HG02623 (cell line): ENCODE measurements at regions not wholly inside any gene's neighbourhood (a gene's known extent, or its start where the extent isn't known, plus 50 kb on each side); places are given as distances from the start of the nearest gene placed in this dataset.

Experiments used
- ATAC-seq: cut with Tn5 transposase; IDR thresholded peaks from one replicate; pipeline ENCODE4 v1.9.1; 2021; ENCODE audit warnings: moderate library complexity; ENCODE audit not compliant: unreplicated experiment

GRCh38 chr10:78755877-78756455 is 312.8 kb upstream of the ZMIZ1 start:
- no peak for ATAC-seq

DNA sequence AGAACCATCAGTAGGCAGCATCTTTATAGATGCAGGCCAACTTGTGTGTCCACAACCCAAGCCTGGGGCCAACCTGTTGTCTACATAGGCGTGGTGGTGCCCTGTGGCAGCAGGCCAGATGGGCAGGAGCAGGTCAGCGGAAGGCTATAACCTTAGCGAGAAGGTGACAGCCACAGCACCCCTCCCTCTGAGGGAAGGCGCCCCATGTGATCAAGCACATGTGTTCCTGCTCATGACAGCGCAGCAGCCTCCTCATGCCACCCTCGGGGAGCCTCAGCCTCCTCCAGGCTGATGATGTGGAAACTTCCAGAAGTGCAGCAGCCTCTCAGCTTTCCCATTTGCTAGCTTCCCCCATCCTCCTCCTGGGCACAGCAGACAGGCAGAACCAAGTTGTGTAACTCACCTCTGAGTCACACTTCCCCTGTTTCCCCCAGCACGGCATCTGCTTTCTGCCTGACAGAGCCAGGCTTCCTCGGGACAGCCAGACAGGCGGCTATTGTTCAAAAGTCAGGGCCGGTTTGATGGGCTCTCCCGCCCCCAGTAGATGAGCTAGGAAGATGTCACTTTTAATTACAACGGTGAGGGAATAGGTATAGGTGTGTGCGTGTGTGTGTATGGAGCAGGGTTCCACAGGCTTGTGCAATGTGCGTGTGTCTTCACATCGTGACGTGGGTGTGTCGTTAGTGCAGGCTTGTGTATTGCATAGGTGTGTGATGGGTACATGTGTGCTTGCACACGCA is 312.0 kb upstream of the ZMIZ1 start:
- no peak for ATAC-seq

DNA sequence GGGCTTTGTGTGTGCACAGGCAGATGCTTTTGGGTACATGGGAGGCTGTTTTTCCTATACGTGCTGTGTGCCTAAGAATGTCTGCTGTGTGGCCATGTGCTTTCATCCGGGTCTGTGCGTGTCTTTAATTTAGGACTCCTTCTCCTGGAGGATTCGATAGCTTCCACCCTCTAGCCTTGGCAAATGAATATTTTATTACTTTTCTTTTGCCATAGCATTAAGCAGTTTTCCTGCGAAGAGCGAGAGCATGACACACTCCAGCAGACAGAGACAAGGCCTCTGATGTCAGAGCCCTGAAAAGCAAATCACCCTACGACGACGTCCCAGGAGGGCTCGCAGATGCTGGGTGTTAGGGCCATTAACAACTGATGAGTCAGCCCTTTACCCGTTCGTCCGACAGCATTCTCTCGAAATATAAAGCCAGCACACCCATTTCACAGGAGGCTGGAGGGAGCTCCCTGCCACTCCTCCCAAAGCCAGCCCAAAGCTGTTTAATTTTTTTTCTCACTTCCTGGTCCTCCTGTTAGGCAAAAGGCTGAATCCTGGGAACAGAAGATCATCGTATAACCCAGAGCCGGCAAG is 311.3 kb upstream of the ZMIZ1 start:
- no peak for ATAC-seq

- ATAC-seq: no peak
These were observed 310.6 kb upstream of the ZMIZ1 start for GRCh38 chr10:78758176-78758575.

DNA sequence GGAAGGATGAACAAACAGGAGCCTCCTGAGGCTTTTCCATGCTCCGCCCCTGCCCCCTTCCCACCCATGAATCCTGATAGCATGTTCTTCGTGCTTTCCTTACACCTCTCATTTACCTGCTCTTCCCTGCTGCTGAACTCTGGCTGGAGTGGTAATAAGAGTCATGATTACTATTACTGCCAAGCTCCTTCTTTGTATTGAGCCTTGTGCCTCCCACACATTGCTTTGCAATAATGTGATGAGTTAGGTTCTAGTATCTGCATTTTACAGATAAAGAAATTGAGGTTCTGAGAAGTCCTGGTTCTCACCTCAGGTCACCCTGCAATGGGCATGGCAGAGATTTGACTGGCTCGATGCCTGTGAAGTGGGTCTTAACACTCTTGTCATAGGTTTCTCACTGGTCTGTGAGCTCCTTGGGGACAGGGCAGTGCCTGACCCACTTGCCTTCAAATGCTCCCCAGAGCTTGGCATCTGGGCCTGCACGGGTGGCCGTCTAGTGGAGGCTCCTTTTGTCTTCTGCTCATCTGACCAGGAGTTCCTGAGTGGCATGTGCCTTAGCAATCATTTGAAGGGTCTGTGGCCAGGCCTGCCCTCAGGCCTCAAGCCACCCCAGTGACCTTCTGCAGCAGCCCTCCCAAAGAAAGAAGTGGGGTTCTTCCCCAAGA is 309.2 kb upstream of the ZMIZ1 start:
- no peak for ATAC-seq

- no peak for ATAC-seq
These were observed 308.1 kb upstream of the ZMIZ1 start for GRCh38 chr10:78760463-78761310.

DNA sequence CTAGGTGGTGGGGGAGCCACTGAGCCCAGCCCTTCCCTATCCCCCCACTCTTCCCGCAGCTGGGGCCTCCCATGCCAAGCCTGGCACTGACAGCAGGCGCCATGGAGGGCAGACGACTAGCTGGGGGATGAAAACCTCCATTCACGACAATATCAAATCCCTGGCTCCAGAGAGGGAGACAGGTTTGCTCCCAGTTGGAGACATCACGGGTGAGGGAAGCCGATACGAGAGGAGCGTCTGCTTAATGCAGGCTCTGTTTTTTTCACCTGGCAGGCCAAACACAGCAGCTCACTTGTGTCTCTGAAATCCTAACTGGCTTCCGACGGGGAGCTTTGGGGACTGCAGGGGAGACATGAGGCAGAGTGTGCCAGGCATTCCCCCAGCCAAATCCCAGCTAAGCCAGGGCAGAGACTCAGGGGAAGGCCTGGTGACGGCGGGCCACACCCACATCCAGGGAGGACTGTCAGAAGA is 307.4 kb upstream of the ZMIZ1 start:
- no peak for ATAC-seq

GRCh38 chr10:78762086-78762630 is 306.6 kb upstream of the ZMIZ1 start:
- no peak for ATAC-seq

DNA sequence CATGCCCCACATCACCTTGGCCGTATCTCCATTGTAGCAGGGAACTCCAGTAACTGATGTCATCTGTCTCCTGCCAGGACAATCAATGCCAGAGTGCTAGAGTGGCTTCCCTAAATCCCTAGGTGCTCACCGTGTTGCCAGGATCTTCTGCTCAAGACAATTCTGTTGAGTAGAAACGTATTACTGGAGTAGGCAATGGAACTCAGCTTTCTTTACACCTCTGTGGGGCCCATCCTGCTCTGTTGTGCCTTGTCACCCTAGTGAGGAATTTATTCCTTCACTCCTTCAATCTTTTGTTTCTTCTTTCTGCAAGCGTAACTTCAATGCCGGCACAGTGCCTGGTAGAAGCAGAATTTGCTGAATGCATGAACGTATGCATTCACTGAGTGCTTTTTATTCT is 305.5 kb upstream of the ZMIZ1 start:
- no peak for ATAC-seq

- ATAC-seq: no peak
These were observed 304.9 kb upstream of the ZMIZ1 start for GRCh38 chr10:78763651-78764395.

DNA sequence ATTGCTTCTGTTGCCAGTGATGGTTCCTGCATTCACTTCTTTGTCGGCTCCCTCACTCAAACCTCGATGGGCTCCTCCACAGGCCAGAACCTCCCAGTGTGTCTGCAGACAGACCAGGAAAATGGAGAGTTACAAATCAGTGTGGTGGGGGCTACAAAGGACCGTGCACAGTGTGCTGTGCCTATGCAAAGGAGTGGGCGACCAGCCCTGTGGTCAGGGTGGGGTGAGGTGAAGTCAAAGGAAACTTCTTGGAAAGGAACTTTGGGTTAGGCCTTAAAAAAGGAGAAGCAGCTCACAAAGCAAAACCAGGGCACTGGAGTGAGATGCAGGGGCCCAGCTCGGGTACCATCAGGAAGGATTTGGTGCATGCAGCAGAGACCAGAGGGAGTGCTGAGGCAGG is 304.3 kb upstream of the ZMIZ1 start:
- ATAC-seq: no peak

- ATAC-seq: no peak
These were observed 303.8 kb upstream of the ZMIZ1 start for GRCh38 chr10:78764846-78765430.

- ATAC-seq: no peak
These were observed 302.9 kb upstream of the ZMIZ1 start for GRCh38 chr10:78765726-78766335.

GRCh38 chr10:78766603-78767002 is 302.2 kb upstream of the ZMIZ1 start:
- ATAC-seq: no peak

DNA sequence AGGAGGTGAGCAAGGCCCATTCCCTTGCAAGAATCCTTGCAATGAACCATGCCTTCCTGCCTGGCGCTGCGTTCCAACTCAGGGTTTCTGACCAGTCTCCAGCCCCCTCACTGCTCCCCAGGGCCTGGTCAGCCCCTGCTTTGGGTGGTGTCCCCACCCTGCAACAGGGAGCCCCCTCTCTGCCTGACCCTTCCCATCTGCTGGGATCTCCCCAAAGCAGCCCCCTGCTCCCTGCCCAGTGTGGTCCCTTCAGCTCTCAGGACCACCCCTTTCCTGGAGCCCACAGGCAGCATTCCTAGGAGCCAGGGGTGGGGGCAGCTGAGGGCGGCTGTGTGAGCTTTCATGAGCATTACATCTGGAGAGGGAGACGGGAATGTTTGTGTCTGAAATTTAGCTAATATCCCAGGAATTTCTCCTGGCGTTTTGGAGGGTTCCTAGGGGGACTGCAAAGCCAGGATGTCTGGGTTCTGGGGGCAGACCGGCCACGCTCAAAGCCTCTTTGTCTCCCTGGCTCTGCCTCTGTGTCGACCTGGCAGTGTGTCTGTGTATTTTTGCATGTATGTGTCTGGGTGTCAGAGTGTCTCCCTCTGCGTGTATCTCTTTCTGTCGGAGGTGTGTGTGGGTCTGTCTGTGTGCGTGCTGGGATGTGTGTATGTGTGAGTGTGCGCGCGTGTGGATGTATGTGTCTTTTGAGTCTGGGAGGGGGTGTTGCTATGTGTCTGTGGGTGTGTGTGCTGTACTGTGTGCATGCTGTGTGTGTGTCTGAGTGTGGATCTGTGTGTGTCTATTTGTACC is 300.5 kb upstream of the ZMIZ1 start:
- no peak for ATAC-seq

DNA sequence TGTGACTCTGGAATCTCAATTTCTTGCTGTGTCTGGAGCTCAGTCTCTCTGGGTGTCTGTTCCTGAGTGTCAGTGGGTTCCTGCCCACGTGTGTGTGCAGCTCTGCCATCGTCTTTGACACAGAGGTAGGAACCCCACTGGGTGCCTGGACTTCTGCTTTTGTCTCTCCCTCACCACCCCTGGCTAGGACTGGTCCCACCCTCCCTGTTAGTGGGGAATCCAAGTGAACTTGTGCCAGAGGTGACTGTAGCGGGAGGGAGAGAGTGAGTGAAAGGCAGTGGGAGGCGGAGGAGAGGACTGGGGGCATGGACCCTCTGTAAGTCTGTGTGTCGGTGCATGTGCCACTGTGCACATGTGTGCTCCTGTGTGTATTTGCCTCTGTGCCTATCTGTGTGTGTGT is 299.9 kb upstream of the ZMIZ1 start:
- no peak for ATAC-seq

GRCh38 chr10:78769526-78769925 is 299.2 kb upstream of the ZMIZ1 start:
- ATAC-seq: no peak
